ENCODE measurements at regions not wholly inside any gene's neighbourhood (a gene's known extent, or its start where the extent isn't known, plus 50 kb on each side); places are given as distances from the start of the nearest gene placed in this dataset.
"Not testable (repeated sequence)": the region's sequence is repeated elsewhere in the genome, so short reads cannot be mapped to it uniquely, and the experiment has no call there.

DNA sequence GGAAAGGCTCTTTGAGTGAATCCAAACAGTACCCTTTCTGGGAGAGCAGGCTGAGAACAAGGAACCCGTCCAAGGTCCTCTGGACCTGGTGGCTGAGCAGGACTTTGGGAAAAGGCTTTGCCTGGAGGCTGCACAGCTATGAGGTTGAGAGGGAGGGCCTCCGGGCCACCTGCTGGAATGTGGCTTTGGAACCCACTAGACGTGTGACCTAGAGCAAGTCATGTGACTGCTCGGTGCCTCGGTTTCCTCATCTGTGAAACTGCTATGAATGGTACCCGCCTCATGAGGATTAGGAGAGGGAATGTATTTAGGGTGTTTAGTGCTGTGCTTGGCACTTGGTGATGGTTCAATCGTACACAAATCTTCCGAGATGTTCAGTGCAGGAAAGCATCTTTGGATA lies 50.4 kb downstream of the HAPSTR1 start:
- no peak for DNase-seq (ENCODE audit: low spot score)

- DNase-seq (ENCODE audit: low spot score) = no peak
Measured at GRCh38 chr16:9144106-9144505, 52.7 kb downstream of the HAPSTR1 start.

GRCh38 chr16:9148374-9149015 lies 57.1 kb downstream of the HAPSTR1 start:
- DNase-seq (ENCODE audit: low spot score) = no peak

DNA sequence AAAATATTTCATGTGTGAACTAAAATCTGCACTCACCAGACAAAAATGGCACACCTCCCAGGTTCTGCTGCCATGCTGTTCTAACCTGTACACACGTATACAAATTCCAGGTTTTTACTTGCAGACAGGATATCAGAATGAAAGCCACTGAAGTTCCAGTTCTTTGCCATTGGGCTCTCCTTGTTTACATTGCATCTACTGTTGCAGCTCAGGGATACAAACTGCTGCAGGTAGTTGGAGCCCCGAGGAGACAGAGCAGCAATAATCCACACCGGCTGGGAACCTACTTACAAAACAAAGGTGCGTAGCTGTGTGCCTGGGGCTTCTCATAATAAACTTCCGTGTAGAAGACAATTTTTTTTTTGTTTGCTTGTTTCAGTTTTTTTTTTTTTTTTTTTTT lies 59.6 kb downstream of the HAPSTR1 start:
- DNase-seq (ENCODE audit: low spot score) = no peak

DNA sequence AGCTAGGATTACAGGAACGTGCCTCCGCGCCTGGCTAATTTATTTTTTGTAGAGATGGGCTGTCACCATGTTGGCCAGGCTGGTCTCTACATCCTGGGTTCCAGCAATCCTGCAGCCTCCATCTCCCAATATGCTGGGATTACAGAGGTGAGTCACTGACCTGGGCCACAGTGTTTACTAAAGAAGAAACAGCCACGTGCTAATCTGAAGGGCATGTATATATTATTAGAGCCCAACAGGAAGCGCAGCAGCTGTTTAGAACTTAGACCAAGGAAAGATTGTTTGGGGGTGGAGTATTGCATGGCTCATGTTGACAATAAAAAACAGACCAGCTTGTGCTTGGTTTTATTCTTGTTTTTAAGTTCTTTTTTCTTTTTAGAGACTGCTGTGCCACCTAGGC lies 60.2 kb downstream of the HAPSTR1 start:
- peak; percentile 16 for DNase-seq (ENCODE audit: low spot score)

DNA sequence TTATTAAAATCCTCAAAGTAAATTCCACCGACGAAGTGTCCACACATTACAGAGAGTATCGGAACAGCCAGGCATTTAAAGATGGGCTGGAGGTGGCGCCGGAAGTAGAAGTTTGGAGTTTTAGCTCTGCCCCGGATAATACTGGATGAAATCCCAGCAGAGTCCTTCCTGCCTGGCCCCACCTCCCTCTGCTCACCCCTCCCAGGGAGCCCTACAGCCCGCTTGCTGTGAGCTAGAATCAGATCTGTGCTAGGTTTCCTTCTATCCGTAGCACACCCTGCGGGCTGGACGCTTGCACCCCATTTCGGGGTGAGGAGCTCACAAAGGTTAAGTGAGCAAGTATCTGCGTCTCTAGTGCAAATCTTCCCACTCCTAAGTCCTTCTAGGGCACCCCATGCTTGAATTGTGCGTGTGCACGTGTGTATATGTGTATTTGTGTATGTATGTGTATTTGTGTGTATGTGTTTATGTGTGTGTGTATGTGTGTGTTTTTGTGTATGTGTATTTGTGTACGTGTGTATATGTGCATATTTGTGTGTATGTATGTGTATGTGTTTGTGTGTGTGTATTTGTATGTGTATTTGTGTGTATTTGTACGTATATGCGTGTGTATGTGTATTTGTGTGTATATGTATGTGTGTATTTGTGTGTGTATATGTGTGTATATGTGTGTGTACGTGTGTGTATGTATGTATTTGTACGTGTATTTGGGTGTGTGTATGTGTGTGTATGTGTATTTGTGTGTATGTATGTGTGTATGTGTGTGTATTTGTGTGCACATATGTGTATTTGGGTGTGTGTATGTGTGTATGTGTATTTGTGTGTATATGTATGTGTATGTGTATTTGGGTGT lies 61.4 kb downstream of the HAPSTR1 start:
- DNase-seq (ENCODE audit: low spot score) = no peak

DNA sequence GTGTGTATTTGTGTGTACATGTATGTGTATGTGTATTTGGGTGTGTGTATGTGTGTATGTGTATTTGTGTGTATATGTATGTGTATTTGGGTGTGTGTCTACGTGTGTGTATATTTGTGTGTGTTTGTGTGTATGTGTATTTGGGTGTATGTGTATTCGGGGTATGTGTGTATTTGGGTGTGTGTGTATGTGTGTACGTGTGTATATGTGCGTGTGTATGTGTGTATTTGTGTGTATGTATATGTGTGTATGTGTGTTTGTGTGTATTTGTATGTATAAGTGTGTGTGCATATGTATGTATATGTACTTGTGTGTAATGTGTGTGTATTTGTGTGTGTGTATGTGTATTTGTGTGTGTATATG lies 62.0 kb downstream of the HAPSTR1 start:
- DNase-seq (ENCODE audit: low spot score) = no peak

GRCh38 chr16:9154567-9155410 lies 63.3 kb downstream of the HAPSTR1 start:
- no peak for DNase-seq (ENCODE audit: low spot score)

- DNase-seq (ENCODE audit: low spot score) = no peak
Measured at GRCh38 chr16:9155871-9156270, 64.4 kb downstream of the HAPSTR1 start.

- DNase-seq (ENCODE audit: low spot score) = peak; percentile 67
Measured at GRCh38 chr16:9159839-9160550, 68.6 kb downstream of the HAPSTR1 start.

- no peak for DNase-seq (ENCODE audit: low spot score)
Measured at GRCh38 chr16:9160551-9160911, 69.1 kb downstream of the HAPSTR1 start.

GRCh38 chr16:9165681-9166080 lies 74.2 kb downstream of the HAPSTR1 start:
- DNase-seq (ENCODE audit: low spot score) = no peak

- DNase-seq (ENCODE audit: low spot score) = not testable (repeated sequence)
Measured at GRCh38 chr16:9166326-9166993, 75.0 kb downstream of the HAPSTR1 start.

DNA sequence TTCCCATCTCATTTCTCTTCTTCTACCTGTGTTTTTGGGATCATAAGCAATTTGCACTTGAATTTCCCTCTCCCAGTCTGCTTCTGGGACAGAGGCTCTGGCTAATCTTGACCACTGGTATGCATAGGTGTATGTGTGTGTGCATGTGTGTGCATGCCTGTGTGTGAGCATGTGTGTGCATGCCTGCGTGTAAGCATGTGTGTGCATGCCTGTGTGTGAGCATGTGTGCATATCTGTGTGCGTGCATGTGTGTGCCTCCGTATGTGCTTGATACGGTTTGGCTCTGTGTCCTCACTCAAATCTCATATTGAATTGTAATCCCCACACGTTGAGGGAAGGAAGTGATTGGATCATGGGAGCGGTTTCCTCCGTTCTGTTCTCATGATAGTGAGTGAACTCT lies 77.7 kb downstream of the HAPSTR1 start:
- DNase-seq (ENCODE audit: low spot score) = no peak

DNA sequence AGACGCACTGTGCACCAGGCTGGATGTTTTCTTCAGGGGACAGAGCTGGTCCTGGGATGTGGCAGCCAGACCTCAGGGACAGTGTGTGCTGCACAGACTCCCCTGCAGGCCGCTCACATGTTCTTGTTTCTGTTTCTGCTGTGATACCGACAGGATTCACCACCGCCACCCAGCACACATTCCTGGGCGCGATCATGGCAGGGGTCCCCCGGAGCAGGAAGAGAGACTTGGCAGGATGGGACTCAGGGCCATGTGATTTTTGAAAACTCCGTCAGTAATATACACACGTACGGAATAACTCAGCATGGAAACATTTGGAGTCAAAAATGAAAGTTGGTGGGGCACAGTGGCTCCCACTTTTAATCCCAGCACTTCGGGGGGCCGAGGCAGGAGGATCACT lies 79.0 kb downstream of the HAPSTR1 start:
- DNase-seq (ENCODE audit: low spot score) = no peak

GRCh38 chr16:9176547-9177418 lies 85.3 kb downstream of the HAPSTR1 start:
- DNase-seq (ENCODE audit: low spot score) = no peak

GRCh38 chr16:9177861-9178260 lies 86.4 kb downstream of the HAPSTR1 start:
- no peak for DNase-seq (ENCODE audit: low spot score)

- DNase-seq (ENCODE audit: low spot score) = no peak
Measured at GRCh38 chr16:9183682-9184353, 92.4 kb downstream of the HAPSTR1 start.

GRCh38 chr16:9184354-9184690 lies 92.9 kb downstream of the HAPSTR1 start:
- no peak for DNase-seq (ENCODE audit: low spot score)

GRCh38 chr16:9185381-9185780 lies 93.9 kb downstream of the HAPSTR1 start:
- DNase-seq (ENCODE audit: low spot score) = no peak

Data from RKO (cell line).